Chondrocyte (in vitro differentiated cells): ENCODE measurements at regions not wholly inside any gene's neighbourhood (a gene's known extent, or its start where the extent isn't known, plus 50 kb on each side); places are given as distances from the start of the nearest gene placed in this dataset.

Experiments used
- DNase-seq: peaks from one replicate; pipeline ENCODE4 v3.0.0; 2021; ENCODE audit warnings: mixed read lengths, low spot score
- H3K27ac Mint-ChIP-seq: one replicate; pipeline ENCODE4 v1.8.0; 2021; ENCODE audit warnings: mild to moderate bottlenecking, moderate library complexity, mixed read lengths; ENCODE audit not compliant: unreplicated experiment
- H3K27me3 Mint-ChIP-seq: 2 replicates; pipeline ENCODE4 v1.8.0; 2021; ENCODE audit warnings: low read depth, mixed read lengths
- H3K36me3 Mint-ChIP-seq: 2 replicates; pipeline ENCODE4 v1.8.0; 2021; ENCODE audit warnings: low read depth, mixed read lengths
- H3K4me1 Mint-ChIP-seq: 2 replicates; pipeline ENCODE4 v1.8.0; 2021; ENCODE audit warnings: low read depth, mild to moderate bottlenecking, mixed read lengths
- H3K4me3 Mint-ChIP-seq: one replicate; pipeline ENCODE4 v1.8.0; 2021; ENCODE audit warnings: mild to moderate bottlenecking, moderate library complexity, mixed read lengths; ENCODE audit not compliant: unreplicated experiment
- H3K9me3 Mint-ChIP-seq: 2 replicates; pipeline ENCODE4 v1.8.0; 2021; ENCODE audit warnings: low read depth, mixed read lengths
- CTCF ChIP-seq: fragments of 200-600 bp; sonication (generic); IDR thresholded peaks from 2 replicates; pipeline ENCODE4 v1.5.0; 2021; ENCODE audit warnings: antibody characterized with exemption, mild to moderate bottlenecking, moderate library complexity

GRCh38 chr18:77658299-77658662 is 408.6 kb downstream of the GALR1 start:
- no peak for TF ChIP-seq CTCF
- H3K27ac Mint-ChIP-seq: no peak overlapping the region
- no peak for DNase-seq
- no peaks in the 10 kb centered on the region for H3K9me3 Mint-ChIP-seq
- no peak overlapping the region for H3K4me3 Mint-ChIP-seq
- no peaks in the 10 kb centered on the region for H3K36me3 Mint-ChIP-seq
- no peaks in the 10 kb centered on the region for H3K4me1 Mint-ChIP-seq
- H3K27me3 Mint-ChIP-seq: peaks cover 4% of the 10 kb centered on the region

- H3K4me3 Mint-ChIP-seq: no peak overlapping the region
- H3K4me1 Mint-ChIP-seq: no peaks in the 10 kb centered on the region
- H3K27me3 Mint-ChIP-seq: peaks cover 4% of the 10 kb centered on the region
- no peak for DNase-seq
- H3K36me3 Mint-ChIP-seq: no peaks in the 10 kb centered on the region
- TF ChIP-seq CTCF: no peak
- H3K27ac Mint-ChIP-seq: peak overlapping the region; percentile 34
- no peaks in the 10 kb centered on the region for H3K9me3 Mint-ChIP-seq
These were observed 409.3 kb downstream of the GALR1 start for GRCh38 chr18:77658751-77659448.

GRCh38 chr18:77666613-77667012 is 417.0 kb downstream of the GALR1 start:
- Mint-ChIP-seq H3K9me3 (peaks cover 4% of the 10 kb centered on the region), H3K27me3 (peaks cover 4% of the 10 kb centered on the region), H3K4me3 (no peak overlapping the region), H3K36me3 (no peaks in the 10 kb centered on the region), H3K4me1 (no peaks in the 10 kb centered on the region), H3K27ac (no peak overlapping the region)
- TF ChIP-seq CTCF: no peak
- no peak for DNase-seq

- Mint-ChIP-seq H3K9me3 (peaks cover 4% of the 10 kb centered on the region), H3K4me3 (no peak overlapping the region), H3K27ac (no peak overlapping the region), H3K27me3 (peaks cover 4% of the 10 kb centered on the region), H3K4me1 (no peaks in the 10 kb centered on the region), H3K36me3 (no peaks in the 10 kb centered on the region)
- DNase-seq: no peak
- no peak for TF ChIP-seq CTCF
These were observed 418.6 kb downstream of the GALR1 start for GRCh38 chr18:77668219-77668618.

- no peak for DNase-seq
- Mint-ChIP-seq H3K36me3 (no peaks in the 10 kb centered on the region), H3K27me3 (peaks cover 1% of the 10 kb centered on the region), H3K4me1 (no peaks in the 10 kb centered on the region), H3K27ac (no peak overlapping the region), H3K4me3 (no peak overlapping the region), H3K9me3 (peaks cover 4% of the 10 kb centered on the region)
- TF ChIP-seq CTCF: no peak
These were observed 419.7 kb downstream of the GALR1 start for GRCh38 chr18:77669331-77669730.
